ENCODE measurements at regions not wholly inside any gene's neighbourhood (a gene's known extent, or its start where the extent isn't known, plus 50 kb on each side); places are given as distances from the start of the nearest gene placed in this dataset.

DNA sequence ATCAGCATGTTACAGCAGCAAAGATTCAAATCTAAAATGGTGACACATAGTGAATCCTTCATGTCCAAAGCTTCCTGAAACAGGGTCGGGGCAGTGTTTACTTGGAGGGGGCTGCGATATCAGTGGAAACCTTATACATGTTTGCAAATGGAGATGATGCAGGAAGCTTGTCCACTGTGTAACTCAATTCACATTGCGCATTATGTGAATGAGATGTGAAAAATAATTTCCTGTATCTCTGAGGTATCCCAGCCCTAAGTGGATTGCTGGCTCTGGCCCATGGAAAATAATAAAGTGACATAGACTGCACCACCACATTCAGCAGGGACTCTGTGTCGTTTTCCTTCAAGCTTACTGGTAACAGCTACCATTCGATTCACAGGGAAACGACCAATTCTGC is 505.5 kb downstream of the GALR1 start:
- TF ChIP-seq, protein P1, sequence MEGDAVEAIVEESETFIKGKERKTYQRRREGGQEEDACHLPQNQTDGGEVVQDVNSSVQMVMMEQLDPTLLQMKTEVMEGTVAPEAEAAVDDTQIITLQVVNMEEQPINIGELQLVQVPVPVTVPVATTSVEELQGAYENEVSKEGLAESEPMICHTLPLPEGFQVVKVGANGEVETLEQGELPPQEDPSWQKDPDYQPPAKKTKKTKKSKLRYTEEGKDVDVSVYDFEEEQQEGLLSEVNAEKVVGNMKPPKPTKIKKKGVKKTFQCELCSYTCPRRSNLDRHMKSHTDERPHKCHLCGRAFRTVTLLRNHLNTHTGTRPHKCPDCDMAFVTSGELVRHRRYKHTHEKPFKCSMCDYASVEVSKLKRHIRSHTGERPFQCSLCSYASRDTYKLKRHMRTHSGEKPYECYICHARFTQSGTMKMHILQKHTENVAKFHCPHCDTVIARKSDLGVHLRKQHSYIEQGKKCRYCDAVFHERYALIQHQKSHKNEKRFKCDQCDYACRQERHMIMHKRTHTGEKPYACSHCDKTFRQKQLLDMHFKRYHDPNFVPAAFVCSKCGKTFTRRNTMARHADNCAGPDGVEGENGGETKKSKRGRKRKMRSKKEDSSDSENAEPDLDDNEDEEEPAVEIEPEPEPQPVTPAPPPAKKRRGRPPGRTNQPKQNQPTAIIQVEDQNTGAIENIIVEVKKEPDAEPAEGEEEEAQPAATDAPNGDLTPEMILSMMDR (IDR thresholded peaks at IDR 0.05) = no peak
- DNase-seq (ENCODE audit: low spot score) (no peak), ATAC-seq (ENCODE audit: low FRiP score) (no peak)

DNA sequence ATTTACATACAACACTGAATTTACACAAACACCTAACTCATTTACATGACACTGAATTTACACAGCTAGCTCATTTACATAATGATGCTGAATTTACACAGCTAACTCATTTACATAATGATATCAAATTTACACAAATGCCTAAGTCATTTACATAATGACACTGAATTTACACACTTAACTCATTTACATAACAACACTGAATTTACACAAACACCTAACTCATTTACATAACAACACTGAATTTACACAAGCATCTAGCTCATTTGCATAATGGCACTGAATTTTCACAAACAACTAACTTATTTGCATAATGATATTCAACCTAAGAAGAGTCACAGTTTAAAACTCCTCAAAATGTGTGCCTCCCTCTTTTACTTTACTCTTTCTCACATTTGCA is 511.7 kb downstream of the GALR1 start:
- ATAC-seq (ENCODE audit: low FRiP score) (no peak), DNase-seq (ENCODE audit: low spot score) (no peak)
- TF ChIP-seq, protein P1 (IDR thresholded peaks at IDR 0.05) = no peak

DNA sequence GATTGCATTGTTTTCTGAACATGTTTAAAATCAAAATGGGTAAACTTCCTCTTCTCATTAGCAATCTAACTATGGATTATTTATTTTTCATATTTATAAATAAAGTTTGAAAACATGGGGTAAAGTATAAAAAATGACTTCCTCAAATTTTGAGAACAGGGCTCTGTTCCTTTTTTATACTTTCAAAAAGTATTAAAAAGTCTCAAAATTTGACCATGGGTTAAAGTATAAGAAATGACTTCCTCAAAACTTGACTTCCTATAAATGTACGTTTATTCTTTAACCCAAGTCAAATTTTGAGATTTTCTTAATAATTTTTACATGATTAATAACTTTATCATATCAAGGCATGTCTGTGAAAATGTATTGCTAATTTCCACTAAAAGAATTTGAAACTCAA is 512.4 kb downstream of the GALR1 start:
- no peak for DNase-seq (ENCODE audit: low spot score)
- ATAC-seq (ENCODE audit: low FRiP score) = no peak
- TF ChIP-seq, protein P1 (IDR thresholded peaks at IDR 0.05) = no peak

DNA sequence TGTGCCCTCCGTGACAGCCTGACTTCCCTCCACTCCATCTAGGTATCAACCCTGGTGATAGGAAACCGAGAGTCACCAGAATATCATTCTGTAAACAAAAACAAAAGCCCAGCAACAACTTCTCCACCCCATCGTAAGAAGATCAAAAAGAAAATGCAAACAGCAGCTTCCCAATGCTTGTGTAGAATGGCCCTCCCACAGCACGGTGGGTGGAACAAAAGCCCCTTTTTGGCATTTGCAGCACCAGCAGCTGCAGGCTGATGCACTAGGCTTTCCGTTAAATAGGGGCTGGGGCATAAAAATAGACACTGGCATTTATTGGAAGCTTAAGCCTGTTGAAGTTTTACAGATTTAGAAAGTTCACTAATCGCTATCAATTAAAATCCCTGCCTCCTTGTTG is 513.0 kb downstream of the GALR1 start:
- ATAC-seq (ENCODE audit: low FRiP score) (no peak), DNase-seq (ENCODE audit: low spot score) (no peak)
- TF ChIP-seq, protein P1 (IDR thresholded peaks at IDR 0.05) = no peak

DNA sequence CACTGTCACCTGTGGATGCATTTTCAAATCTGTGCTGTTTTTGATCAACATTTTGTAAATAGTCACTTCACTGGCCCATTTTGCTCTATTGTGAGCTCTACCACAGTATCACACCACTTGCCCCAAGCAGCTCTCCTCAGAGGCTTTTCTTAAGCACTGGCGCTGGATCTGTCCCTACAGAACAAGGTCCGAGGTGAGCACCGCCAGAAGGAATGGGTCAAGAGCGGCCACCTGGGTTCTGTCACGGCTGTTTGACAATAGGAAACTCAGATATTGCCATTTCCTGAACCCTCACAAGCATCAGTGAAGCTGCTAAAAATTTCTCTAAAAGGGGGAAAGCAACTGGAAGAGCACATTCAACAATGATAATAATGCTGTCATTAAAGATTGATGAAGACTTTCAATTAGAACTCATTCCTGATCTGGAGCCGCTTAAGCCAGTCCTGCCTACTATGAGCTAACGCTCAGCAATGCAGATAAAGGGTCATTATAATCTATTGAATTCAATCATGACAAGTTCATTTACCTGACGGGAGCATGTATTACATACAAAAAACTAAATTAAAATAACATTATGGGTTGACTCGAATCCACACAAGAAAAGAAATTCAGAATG is 514.0 kb downstream of the GALR1 start:
- TF ChIP-seq, protein P1 (IDR thresholded peaks at IDR 0.05) = no peak
- ATAC-seq (ENCODE audit: low FRiP score) = no peak
- no peak for DNase-seq (ENCODE audit: low spot score)

DNA sequence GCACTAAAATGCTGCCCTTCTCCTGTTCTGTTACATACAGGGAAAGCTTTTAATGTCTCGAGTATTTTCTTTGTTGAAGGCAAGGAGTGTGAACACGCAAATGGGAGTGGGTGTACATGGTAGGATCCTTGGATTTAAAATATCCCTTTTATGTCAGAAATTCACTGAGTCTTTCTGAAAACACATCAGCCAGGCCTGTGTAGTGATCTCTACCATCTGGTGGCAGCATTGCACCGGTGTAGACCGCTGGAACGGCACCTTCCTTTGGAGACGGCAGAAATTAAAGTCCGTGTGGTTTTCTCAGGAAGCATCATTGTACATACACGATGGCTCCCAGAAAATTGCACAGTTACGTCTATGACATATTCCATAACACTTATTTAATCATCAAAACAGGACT is 515.8 kb downstream of the GALR1 start:
- TF ChIP-seq, protein P1 (IDR thresholded peaks at IDR 0.05) = no peak
- ATAC-seq (ENCODE audit: low FRiP score) (no peak), DNase-seq (ENCODE audit: low spot score) (no peak)

DNA sequence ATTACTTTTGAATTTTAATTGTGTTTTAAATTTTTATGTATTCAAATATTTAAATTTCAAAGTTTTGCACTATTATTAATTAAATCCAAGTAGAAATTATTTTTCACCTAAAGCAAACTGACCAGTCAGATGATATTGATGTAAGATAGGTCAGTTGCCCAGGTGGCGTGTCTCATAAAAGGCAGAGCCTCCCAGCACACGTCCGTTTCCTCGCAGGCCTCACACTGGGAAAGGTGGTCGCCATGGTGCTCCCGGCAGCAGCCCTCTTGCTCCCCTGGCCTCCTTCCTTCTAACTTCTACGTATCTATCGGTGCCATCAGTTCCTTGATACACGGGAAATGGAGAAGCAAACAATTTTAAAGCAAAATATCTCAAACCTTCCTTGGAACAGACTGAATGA is 516.8 kb downstream of the GALR1 start:
- TF ChIP-seq, protein P1 (IDR thresholded peaks at IDR 0.05) = no peak
- no peak for DNase-seq (ENCODE audit: low spot score)
- ATAC-seq (ENCODE audit: low FRiP score) = no peak

All from omental fat pad (tissue), 3 donors.